Endodermal cell (in vitro differentiated cells): ENCODE measurements at regions not wholly inside any gene's neighbourhood (a gene's known extent, or its start where the extent isn't known, plus 50 kb on each side); places are given as distances from the start of the nearest gene placed in this dataset.

Experiments
- DNase-seq: peaks from one replicate; pipeline ENCODE4 v3.0.0-alpha.2; 2017
- H3K27ac ChIP-seq: 2 replicates; pipeline ENCODE4 v1.5.1; 2013; ENCODE audit warnings: mild to moderate bottlenecking, low read depth, low read length, moderate library complexity
- H3K27me3 ChIP-seq: 2 replicates; pipeline ENCODE4 v1.6.1; 2013; ENCODE audit warnings: mild to moderate bottlenecking, low read length, moderate library complexity; ENCODE audit not compliant: insufficient read depth, control insufficient read depth, poor library complexity, severe bottlenecking
- H3K36me3 ChIP-seq: 2 replicates; pipeline ENCODE4 v1.7.0; 2013; ENCODE audit warnings: mild to moderate bottlenecking, low read length, moderate library complexity; ENCODE audit not compliant: control insufficient read depth, insufficient read depth
- H3K4me1 ChIP-seq: one replicate; pipeline ENCODE4 v1.7.0; 2013; ENCODE audit warnings: low read length; ENCODE audit not compliant: control insufficient read depth, insufficient read depth
- H3K4me3 ChIP-seq: 2 replicates; pipeline ENCODE4 v1.5.1; 2013; ENCODE audit warnings: mild to moderate bottlenecking, low read length, moderate library complexity
- H3K9ac ChIP-seq: 2 replicates; pipeline ENCODE4 v1.6.1; 2013; ENCODE audit warnings: mild to moderate bottlenecking, low read length, moderate library complexity; ENCODE audit not compliant: poor library complexity, severe bottlenecking; ENCODE audit errors: extremely low read depth
- H3K9me3 ChIP-seq: 2 replicates; pipeline ENCODE4 v1.6.1; 2013; ENCODE audit warnings: mild to moderate bottlenecking, low read length, moderate library complexity; ENCODE audit not compliant: control insufficient read depth
- H3K27ac Mint-ChIP-seq: 2 replicates; pipeline ENCODE4 v1.8.0; 2020; ENCODE audit warnings: mixed read lengths
- H3K27me3 Mint-ChIP-seq: 2 replicates; pipeline ENCODE4 v1.8.0; 2021; ENCODE audit warnings: mild to moderate bottlenecking, mixed read lengths; ENCODE audit not compliant: insufficient read depth
- H3K36me3 Mint-ChIP-seq: 2 replicates; pipeline ENCODE4 v1.8.0; 2020; ENCODE audit warnings: low read depth, mixed read lengths
- H3K4me1 Mint-ChIP-seq: 2 replicates; pipeline ENCODE4 v1.8.0; 2020; ENCODE audit warnings: mixed read lengths
- H3K4me3 Mint-ChIP-seq: 2 replicates; pipeline ENCODE4 v1.8.0; 2020; ENCODE audit warnings: mild to moderate bottlenecking, moderate library complexity, mixed read lengths
- H3K9me3 Mint-ChIP-seq: 2 replicates; pipeline ENCODE4 v1.8.0; 2020; ENCODE audit warnings: mild to moderate bottlenecking, mixed read lengths
- WGBS, 2 experiments: methylation state at CpG; one replicate each; pipeline versions ENCODE4 v1.1.5 to v1.1.7; 2013; ENCODE audit warnings: missing lambda C conversion rate in 2 of 2, mixed read lengths in 1 of 2; ENCODE audit not compliant: insufficient coverage in 1 of 2, insufficient read length in 1 of 2; 5-methylcytosine and 5-hydroxymethylcytosine counted together
- TF ChIP-seq, protein P1 (sequence below): fragments of 200-600 bp; sonication (generic); conservative IDR thresholded peaks from 2 replicates; pipeline ENCODE4 v1.5.0; 2021; ENCODE audit warnings: antibody characterized with exemption, mild to moderate bottlenecking

DNA sequence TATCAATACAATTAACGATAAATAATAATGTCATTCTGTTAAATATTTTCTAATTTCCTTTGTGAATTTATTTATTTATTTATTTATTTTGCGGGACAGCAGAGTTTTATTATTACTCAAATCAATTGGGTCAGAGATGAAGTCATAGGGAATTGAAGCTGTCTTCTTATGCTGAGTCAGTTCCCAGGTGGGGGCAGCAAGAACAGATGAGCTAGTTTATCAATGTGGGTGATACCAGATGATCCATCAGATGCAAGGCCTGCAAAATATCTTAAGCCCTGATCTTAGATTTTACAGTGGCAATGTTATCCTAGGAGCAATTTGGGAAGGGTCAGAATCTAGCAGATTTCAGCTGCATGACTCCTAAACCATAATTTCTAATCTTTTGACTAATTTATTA is 1050.3 kb downstream of the OTOL1 start:
- H3K36me3 Mint-ChIP-seq, result peaks cover 9% of the 10 kb centered on the region
- H3K4me3 ChIP-seq, result no peak overlapping the region

DNA sequence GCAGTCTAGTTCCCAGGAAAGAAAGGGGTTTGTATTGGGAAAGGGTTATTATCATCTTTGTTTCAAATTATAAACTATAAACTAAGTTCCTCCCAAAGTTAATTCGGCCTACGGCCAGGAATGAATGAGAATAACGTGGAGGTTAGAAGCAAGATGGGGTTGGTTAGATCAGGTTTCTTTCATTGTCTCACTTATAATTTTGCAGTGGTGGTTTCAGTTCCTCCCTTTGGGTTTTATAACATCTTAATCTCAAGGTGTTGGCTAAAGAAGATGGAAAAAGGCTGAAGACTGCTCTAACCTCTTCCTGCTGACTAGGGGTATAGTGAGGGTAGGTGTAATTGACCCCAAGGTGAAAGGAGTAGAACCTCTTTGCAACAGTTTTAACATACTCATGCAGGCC is 1050.7 kb downstream of the OTOL1 start:
- no peak for DNase-seq
- Mint-ChIP-seq H3K9me3 (peaks cover 22% of the 10 kb centered on the region), H3K4me3 (no peak overlapping the region), H3K27ac (no peak overlapping the region), H3K36me3 (peaks cover 9% of the 10 kb centered on the region), H3K4me1 (peaks cover 6% of the 10 kb centered on the region), H3K27me3 (no peaks in the 10 kb centered on the region)
- Histone ChIP-seq H3K36me3 (no peaks in the 10 kb centered on the region), H3K27ac (no peak overlapping the region), H3K9ac (no peak overlapping the region), H3K9me3 (peaks cover 23% of the 10 kb centered on the region), H3K27me3 (no peaks in the 10 kb centered on the region), H3K4me3 (no peak overlapping the region), H3K4me1 (no peaks in the 10 kb centered on the region)
- TF ChIP-seq, protein P1, sequence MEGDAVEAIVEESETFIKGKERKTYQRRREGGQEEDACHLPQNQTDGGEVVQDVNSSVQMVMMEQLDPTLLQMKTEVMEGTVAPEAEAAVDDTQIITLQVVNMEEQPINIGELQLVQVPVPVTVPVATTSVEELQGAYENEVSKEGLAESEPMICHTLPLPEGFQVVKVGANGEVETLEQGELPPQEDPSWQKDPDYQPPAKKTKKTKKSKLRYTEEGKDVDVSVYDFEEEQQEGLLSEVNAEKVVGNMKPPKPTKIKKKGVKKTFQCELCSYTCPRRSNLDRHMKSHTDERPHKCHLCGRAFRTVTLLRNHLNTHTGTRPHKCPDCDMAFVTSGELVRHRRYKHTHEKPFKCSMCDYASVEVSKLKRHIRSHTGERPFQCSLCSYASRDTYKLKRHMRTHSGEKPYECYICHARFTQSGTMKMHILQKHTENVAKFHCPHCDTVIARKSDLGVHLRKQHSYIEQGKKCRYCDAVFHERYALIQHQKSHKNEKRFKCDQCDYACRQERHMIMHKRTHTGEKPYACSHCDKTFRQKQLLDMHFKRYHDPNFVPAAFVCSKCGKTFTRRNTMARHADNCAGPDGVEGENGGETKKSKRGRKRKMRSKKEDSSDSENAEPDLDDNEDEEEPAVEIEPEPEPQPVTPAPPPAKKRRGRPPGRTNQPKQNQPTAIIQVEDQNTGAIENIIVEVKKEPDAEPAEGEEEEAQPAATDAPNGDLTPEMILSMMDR, result no peak
- WGBS, 2 experiments, result 96% methylated on average over 3 of the region's 3 CpGs; no CpG with 5 or more reads in 1 of the 2 experiments

More for the DNA sequence above, 1050.3 kb downstream of the OTOL1 start:
- WGBS, 2 experiments, result 100% methylated on average over 1 of the region's 2 CpGs; no CpG with 5 or more reads in 1 of the 2 experiments
- Mint-ChIP-seq H3K9me3 (peaks cover 22% of the 10 kb centered on the region), H3K27me3 (no peaks in the 10 kb centered on the region), H3K4me3 (no peak overlapping the region), H3K4me1 (peaks cover 4% of the 10 kb centered on the region), H3K27ac (no peak overlapping the region)
- Histone ChIP-seq H3K9ac (no peak overlapping the region), H3K27me3 (no peaks in the 10 kb centered on the region), H3K27ac (no peak overlapping the region), H3K9me3 (peaks cover 23% of the 10 kb centered on the region), H3K4me1 (no peaks in the 10 kb centered on the region), H3K36me3 (no peaks in the 10 kb centered on the region)
- DNase-seq, result no peak
- TF ChIP-seq, protein P1, result no peak

DNA sequence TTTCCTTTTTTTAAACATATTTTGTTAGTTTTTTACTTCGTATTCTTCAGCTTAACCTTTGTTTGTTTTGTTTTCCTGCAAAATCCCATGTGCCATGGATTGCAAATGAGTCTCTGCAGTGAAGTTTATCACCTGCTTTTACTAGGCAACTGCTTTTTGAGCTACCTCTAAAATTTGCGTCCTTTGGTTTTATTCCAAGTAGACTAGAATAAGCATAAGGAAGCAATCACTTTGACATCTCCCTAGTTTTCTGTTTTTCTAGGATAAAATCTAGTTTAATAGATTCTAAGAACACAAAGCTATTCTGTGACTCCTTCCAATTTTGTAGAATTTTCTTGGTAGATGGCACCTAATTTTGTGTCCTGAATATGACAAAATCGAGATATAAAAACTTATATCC is 1059.2 kb downstream of the OTOL1 start:
- Mint-ChIP-seq H3K9me3 (no peaks in the 10 kb centered on the region), H3K4me3 (no peak overlapping the region), H3K4me1 (peaks cover 20% of the 10 kb centered on the region), H3K27me3 (no peaks in the 10 kb centered on the region), H3K36me3 (no peaks in the 10 kb centered on the region), H3K27ac (no peak overlapping the region)
- Histone ChIP-seq H3K27me3 (no peaks in the 10 kb centered on the region), H3K36me3 (no peaks in the 10 kb centered on the region), H3K9me3 (no peaks in the 10 kb centered on the region), H3K27ac (no peak overlapping the region), H3K9ac (no peak overlapping the region), H3K4me3 (no peak overlapping the region), H3K4me1 (peaks cover 4% of the 10 kb centered on the region)
- TF ChIP-seq, protein P1, result no peak
- 88 to 100% methylated on average over 1 to 3 of the region's 3 CpGs for WGBS, 2 experiments
- no peak for DNase-seq
